ENCODE measurements at regions not wholly inside any gene's neighbourhood (a gene's known extent, or its start where the extent isn't known, plus 50 kb on each side); places are given as distances from the start of the nearest gene placed in this dataset.

GRCh38 chr17:52837492-52837891 is 679.0 kb upstream of the CA10 start:
- H4K8ac ChIP-seq (ENCODE audit: low read depth in 2 of 2, low read length in 2 of 2): no peak overlapping the region
- H2BK15ac ChIP-seq (ENCODE audit: low read depth, low read length): no peak overlapping the region
- H3K9ac ChIP-seq (ENCODE audit: low read depth, low read length): no peak overlapping the region
- no peak for ATAC-seq (ENCODE audit: low read depth)
- no peak overlapping the region for H3K4me2 ChIP-seq (ENCODE audit: low read depth, low read length)
- in situ Hi-C loops (cut with MboI; ENCODE audit: low sequenced_read_pairs) (no loop called here), dilution Hi-C loops (cut with HindIII; ENCODE audit: low sequenced_read_pairs, unreplicated experiment) (no loop called here), intact Hi-C loops (cut with micrococcal nuclease) (no loop called here)
- no peak overlapping the region for H2AK5ac ChIP-seq (ENCODE audit: low read depth, low read length)
- H2AFZ ChIP-seq (replicated peaks; ENCODE audit: low read length, poor library complexity): no peak overlapping the region
- no peak overlapping the region for H3K56ac ChIP-seq (ENCODE audit: extremely low read depth, insufficient read depth, low read length)
- H3K36me3 ChIP-seq (ENCODE audit: control insufficient read depth, insufficient read depth, low read length): no peaks in the 10 kb centered on the region
- peaks cover 16% of the 10 kb centered on the region for H3K9me3 ChIP-seq (ENCODE audit: control insufficient read depth, insufficient read depth, low read length)
- DNase-seq: no peak
- H3K18ac ChIP-seq (ENCODE audit: low read depth, low read length): no peak overlapping the region
- H3K4ac ChIP-seq (ENCODE audit: low read depth, low read length): no peak overlapping the region
- no CpG with 5 or more reads among the region's 3 CpGs for WGBS, 2 experiments (ENCODE audit: extremely low coverage in 2 of 2, insufficient read length in 1 of 2)
- H3K4me3 ChIP-seq (ENCODE audit: insufficient read depth, low read depth, low read length): no peak overlapping the region
- no peak overlapping the region for H3K14ac ChIP-seq (replicated peaks; ENCODE audit: low read depth, low read length)
- H3K27ac ChIP-seq (ENCODE audit: insufficient read depth, low read length): no peak overlapping the region
- no peaks in the 10 kb centered on the region for H3K4me1 ChIP-seq (ENCODE audit: control insufficient read depth, insufficient read depth, low read length)
- H2AK9ac ChIP-seq (replicated peaks; ENCODE audit: low read depth, low read length, poor library complexity): no peak overlapping the region
- no peaks in the 10 kb centered on the region for H3K9me1 ChIP-seq (ENCODE audit: insufficient read depth, low read length)
- no peak overlapping the region for H4K5ac ChIP-seq (ENCODE audit: low read depth, low read length)
- no peak overlapping the region for H2BK5ac ChIP-seq (ENCODE audit: low read depth, low read length, poor library complexity, severe bottlenecking)
- H2BK20ac ChIP-seq (ENCODE audit: low read depth, low read length): no peak overlapping the region
- no TSS peak for BruUV-seq (replicated peaks)
- POLR2A ChIA-PET (ENCODE audit: unreplicated experiment): no interaction called here
- H3K23ac ChIP-seq (ENCODE audit: low read depth, low read length): no peak overlapping the region
- TF ChIP-seq MAFK (IDR thresholded peaks at IDR 0.05; ENCODE audit: low read depth, low read length): no peak
- no peak for TF ChIP-seq MXI1 (IDR thresholded peaks at IDR 0.05; ENCODE audit: borderline replicate concordance, low read depth, low read length)
- no peak for TF ChIP-seq USF2 (IDR thresholded peaks at IDR 0.05; ENCODE audit: low read depth, low read length)
- no peak for TF ChIP-seq RAD21 (IDR thresholded peaks at IDR 0.05; ENCODE audit: low read length)
- TF ChIP-seq FOS (IDR thresholded peaks at IDR 0.05; ENCODE audit: low read depth, low read length): no peak
- no peak for TF ChIP-seq BHLHE40 (IDR thresholded peaks at IDR 0.05; ENCODE audit: low read depth, low read length)
- no peak for TF ChIP-seq CEBPB (IDR thresholded peaks at IDR 0.05; ENCODE audit: low read depth, low read length)
- no peak for TF ChIP-seq SMC3 (IDR thresholded peaks at IDR 0.05; ENCODE audit: low read depth, low read length)
- TF ChIP-seq CHD1 (IDR thresholded peaks at IDR 0.05; ENCODE audit: low read depth, low read length): no peak
- no peak for TF ChIP-seq RCOR1 (IDR thresholded peaks at IDR 0.05; ENCODE audit: insufficient replicate concordance, low read length)
- TF ChIP-seq, protein P1, sequence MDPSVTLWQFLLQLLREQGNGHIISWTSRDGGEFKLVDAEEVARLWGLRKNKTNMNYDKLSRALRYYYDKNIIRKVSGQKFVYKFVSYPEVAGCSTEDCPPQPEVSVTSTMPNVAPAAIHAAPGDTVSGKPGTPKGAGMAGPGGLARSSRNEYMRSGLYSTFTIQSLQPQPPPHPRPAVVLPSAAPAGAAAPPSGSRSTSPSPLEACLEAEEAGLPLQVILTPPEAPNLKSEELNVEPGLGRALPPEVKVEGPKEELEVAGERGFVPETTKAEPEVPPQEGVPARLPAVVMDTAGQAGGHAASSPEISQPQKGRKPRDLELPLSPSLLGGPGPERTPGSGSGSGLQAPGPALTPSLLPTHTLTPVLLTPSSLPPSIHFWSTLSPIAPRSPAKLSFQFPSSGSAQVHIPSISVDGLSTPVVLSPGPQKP (IDR thresholded peaks at IDR 0.05; ENCODE audit: borderline replicate concordance, low read depth, low read length): no peak
- TF ChIP-seq NFE2L2 (IDR thresholded peaks at IDR 0.05; ENCODE audit: low read depth, low read length): no peak
- TF ChIP-seq CTCF (conservative IDR thresholded peaks at IDR 0.05; ENCODE audit: low read depth, low read length): no peak
- TF ChIP-seq RFX5 (IDR thresholded peaks at IDR 0.05; ENCODE audit: low read depth, low read length): no peak
- TF ChIP-seq MAZ (IDR thresholded peaks at IDR 0.05; ENCODE audit: borderline replicate concordance, low read depth, low read length): no peak
- TF ChIP-seq POLR2A (IDR thresholded peaks at IDR 0.05; ENCODE audit: low read depth, low read length): no peak
- H4K91ac ChIP-seq (ENCODE audit: insufficient read depth, low read depth, low read length): no peak overlapping the region
- H4K20me1 ChIP-seq (ENCODE audit: insufficient read depth, low read length): no peaks in the 10 kb centered on the region
- no peaks in the 10 kb centered on the region for H3K27me3 ChIP-seq (ENCODE audit: control insufficient read depth, insufficient read depth, low read length)
- H3K79me1 ChIP-seq (ENCODE audit: low read depth in 1 of 2, low read length in 2 of 2): no peaks in the 10 kb centered on the region
- CTCF ChIA-PET: no interaction called here
- H2BK120ac ChIP-seq (ENCODE audit: low read depth, low read length): no peak overlapping the region

All from IMR-90 (cell line).